ENCODE measurements at regions not wholly inside any gene's neighbourhood (a gene's known extent, or its start where the extent isn't known, plus 50 kb on each side); places are given as distances from the start of the nearest gene placed in this dataset.

- TF ChIP-seq CTCF (IDR thresholded peaks at IDR 0.05), result no peak
- no peak for TF ChIP-seq EP300 (IDR thresholded peaks at IDR 0.05)
Measured at GRCh38 chr6:132210886-132211563, 190.2 kb downstream of the MOXD1 start.

All from esophagus muscularis mucosa (tissue), 3 donors.